Tibial nerve (tissue), 4 donors: ENCODE measurements at regions not wholly inside any gene's neighbourhood (a gene's known extent, or its start where the extent isn't known, plus 50 kb on each side); places are given as distances from the start of the nearest gene placed in this dataset.

Source experiments
- DNase-seq, 2 donors: peaks; one replicate each; pipeline ENCODE4 v3.0.0-alpha.2; 2019; ENCODE audit warnings: low spot score in 2 of 2
- H3K27ac ChIP-seq, 4 donors: fragments of 200-600 bp; sonication (generic) in 3 of 4; one replicate each; pipeline ENCODE4 v1.5.1; 2017 to 2019; ENCODE audit warnings: mild to moderate bottlenecking in 1 of 4
- H3K27me3 ChIP-seq, 2 donors: fragments of 200-600 bp; sonication (generic) in 1 of 2; one replicate each; pipeline versions ENCODE4 v1.5.1 to v1.6.0; 2017 to 2019
- H3K36me3 ChIP-seq, 3 donors: fragments of 200-600 bp; sonication (generic); one replicate each; pipeline ENCODE4 v1.5.1; 2018 to 2019
- H3K4me1 ChIP-seq, 4 donors: fragments of 200-600 bp; sonication (generic) in 3 of 4; one replicate each; pipeline ENCODE4 v1.5.1; 2017 to 2019
- H3K4me3 ChIP-seq, 4 donors: fragments of 200-600 bp; sonication (generic) in 3 of 4; one replicate each; pipeline ENCODE4 v1.5.1; 2017 to 2019; ENCODE audit warnings: mild to moderate bottlenecking in 1 of 4, moderate library complexity in 1 of 4
- H3K9me3 ChIP-seq, 4 donors: fragments of 200-600 bp; sonication (generic) in 3 of 4; one replicate each; pipeline ENCODE4 v1.5.1; 2017 to 2019
- CTCF ChIP-seq, 5 experiments: fragments of 200-600 bp in 3 of 5; fragments of 450-650 bp in 2 of 5; sonication (generic) in 3 of 5; IDR thresholded peaks; one replicate each; pipeline ENCODE4 v1.5.1; 2016 to 2019; ENCODE audit warnings: antibody characterized with exemption in 5 of 5, mild to moderate bottlenecking in 3 of 5, moderate library complexity in 2 of 5
- EP300 ChIP-seq, 2 donors: sonication (generic); formaldehyde crosslinking; IDR thresholded peaks; one replicate each; pipeline ENCODE4 v1.6.1; 2017; ENCODE audit warnings: antibody characterized with exemption in 2 of 2, mild to moderate bottlenecking in 1 of 2
- POLR2A ChIP-seq, 2 donors: fragments of 450-650 bp; IDR thresholded peaks; one replicate each; pipeline ENCODE4 v1.6.1; 2017; ENCODE audit warnings: antibody characterized with exemption in 2 of 2, mild to moderate bottlenecking in 2 of 2, moderate library complexity in 2 of 2
- WGBS, 2 donors: methylation state at CpG; one replicate each; pipeline ENCODE4 v1.1.5; 2018; 5-methylcytosine and 5-hydroxymethylcytosine counted together

DNA sequence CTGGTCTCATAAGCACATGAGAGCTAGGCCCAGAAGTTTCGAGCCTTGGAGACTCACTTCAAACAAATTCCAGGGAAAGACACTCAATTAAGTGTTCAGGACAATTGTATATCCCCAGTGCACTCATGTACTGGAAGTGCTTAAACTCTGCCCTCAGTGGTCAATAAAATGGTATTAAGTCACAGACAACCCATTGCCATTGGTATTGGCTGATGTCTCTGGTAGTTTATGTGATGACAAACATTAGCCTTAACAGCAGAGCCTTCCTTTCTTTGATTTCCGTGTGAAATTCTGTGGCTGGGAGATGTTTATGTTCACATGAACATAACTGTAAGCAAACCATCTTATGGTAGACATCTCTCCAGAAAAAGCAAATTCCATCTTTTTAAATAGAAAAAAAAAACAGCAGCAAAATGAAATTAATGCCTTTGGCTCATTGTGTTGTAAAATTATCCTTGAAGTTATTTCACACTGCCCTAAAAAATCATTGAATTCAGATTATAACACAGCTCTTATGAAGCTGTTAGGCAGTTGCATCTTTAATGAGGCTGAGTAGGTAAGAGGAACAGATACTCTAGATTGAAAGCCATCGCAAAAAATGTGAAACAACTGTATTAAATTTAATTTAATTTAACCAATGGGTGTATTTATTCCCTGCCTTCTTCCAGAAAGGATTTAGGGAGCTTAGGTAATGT, 216.2 kb upstream of the PLEKHG7 start:
- H3K9me3 ChIP-seq: no peaks in the 10 kb centered on the region
- peaks cover 3 to 24% (median 10%) of the 10 kb centered on the region in 4 donors for H3K4me1 ChIP-seq
- DNase-seq: no peak
- WGBS, 2 donors: 68 to 71% methylated on average over 3 of the region's 3 CpGs
- H3K27ac ChIP-seq: peak overlapping the region in 3 of 4 donors; percentile 8 to 77 (median 58)
- no peak overlapping the region for H3K4me3 ChIP-seq
- no peaks in the 10 kb centered on the region for H3K36me3 ChIP-seq
- TF ChIP-seq EP300 (IDR thresholded peaks at IDR 0.05) (no peak), POLR2A (IDR thresholded peaks at IDR 0.05) (no peak), CTCF (IDR thresholded peaks at IDR 0.05) (no peak)
- H3K27me3 ChIP-seq: no peaks in the 10 kb centered on the region

- TF ChIP-seq CTCF (IDR thresholded peaks at IDR 0.05) (no peak), EP300 (IDR thresholded peaks at IDR 0.05) (peak in 1 of 2 donors; percentile 34)
- no peak for DNase-seq
- Histone ChIP-seq H3K27ac (peak overlapping the region; percentile 16 to 77 (median 50)), H3K36me3 (no peaks in the 10 kb centered on the region), H3K4me3 (no peak overlapping the region), H3K4me1 (peaks cover 3 to 24% (median 10%) of the 10 kb centered on the region in 4 donors), H3K9me3 (no peaks in the 10 kb centered on the region), H3K27me3 (no peaks in the 10 kb centered on the region)
- 60 to 63% methylated on average over 6 of the region's 6 CpGs for WGBS, 2 donors
These were observed 217.1 kb upstream of the PLEKHG7 start for GRCh38 chr12:92485351-92486348.

DNA sequence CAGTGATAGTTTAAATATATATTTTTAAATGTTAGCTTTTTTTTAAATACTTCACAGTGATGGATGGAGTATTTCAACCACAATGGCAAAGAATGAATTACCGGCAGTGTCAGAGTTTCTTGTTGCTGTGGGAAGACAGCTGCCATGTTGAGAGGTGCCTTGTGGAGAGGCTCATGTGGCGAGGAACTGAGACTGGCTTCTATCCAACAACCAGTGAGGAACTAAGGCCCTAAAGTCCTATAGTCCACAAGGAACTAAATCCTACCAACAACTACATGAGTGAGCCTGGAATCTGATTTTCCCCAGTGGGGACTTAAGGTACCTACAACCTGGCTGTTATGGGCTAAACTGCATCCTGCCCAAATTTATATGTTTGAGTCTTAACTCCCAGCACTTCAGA, 220.2 kb upstream of the PLEKHG7 start:
- DNase-seq: no peak
- no peaks in the 10 kb centered on the region for H3K36me3 ChIP-seq
- WGBS, 2 donors: 81 to 89% methylated on average over 2 of the region's 2 CpGs
- no peaks in the 10 kb centered on the region for H3K27me3 ChIP-seq
- TF ChIP-seq EP300 (IDR thresholded peaks at IDR 0.05): no peak
- TF ChIP-seq CTCF (IDR thresholded peaks at IDR 0.05): no peak
- no peak for TF ChIP-seq POLR2A (IDR thresholded peaks at IDR 0.05)
- H3K9me3 ChIP-seq: no peaks in the 10 kb centered on the region
- H3K4me1 ChIP-seq: peaks cover 3 to 27% (median 10%) of the 10 kb centered on the region in 4 donors
- H3K27ac ChIP-seq: no peak overlapping the region
- no peak overlapping the region for H3K4me3 ChIP-seq

- Histone ChIP-seq H3K9me3 (no peaks in the 10 kb centered on the region), H3K36me3 (no peaks in the 10 kb centered on the region), H3K27ac (no peak overlapping the region), H3K4me1 (peaks cover 3 to 19% (median 6%) of the 10 kb centered on the region in 4 donors), H3K27me3 (no peaks in the 10 kb centered on the region), H3K4me3 (no peak overlapping the region)
- 84 to 91% methylated on average over 2 of the region's 2 CpGs for WGBS, 2 donors
- no peak for DNase-seq
- TF ChIP-seq POLR2A (IDR thresholded peaks at IDR 0.05) (no peak), EP300 (IDR thresholded peaks at IDR 0.05) (no peak), CTCF (IDR thresholded peaks at IDR 0.05) (no peak)
These were observed 221.7 kb upstream of the PLEKHG7 start for GRCh38 chr12:92481066-92481465.

GRCh38 chr12:92478692-92479091, 224.1 kb upstream of the PLEKHG7 start:
- no peaks in the 10 kb centered on the region for H3K9me3 ChIP-seq
- peaks cover 0 to 3% (median 0%) of the 10 kb centered on the region in 4 donors for H3K4me1 ChIP-seq
- no peaks in the 10 kb centered on the region for H3K36me3 ChIP-seq
- no peaks in the 10 kb centered on the region for H3K27me3 ChIP-seq
- DNase-seq: no peak
- no peak overlapping the region for H3K4me3 ChIP-seq
- WGBS, 2 donors: 12 to 31% methylated on average over 2 of the region's 2 CpGs
- peak overlapping the region in 1 of 4 donors; percentile 38 for H3K27ac ChIP-seq
- no peak for TF ChIP-seq EP300 (IDR thresholded peaks at IDR 0.05)
- TF ChIP-seq CTCF (IDR thresholded peaks at IDR 0.05): no peak
- TF ChIP-seq POLR2A (IDR thresholded peaks at IDR 0.05): no peak
